ENCODE measurements at regions not wholly inside any gene's neighbourhood (a gene's known extent, or its start where the extent isn't known, plus 50 kb on each side); places are given as distances from the start of the nearest gene placed in this dataset.

GRCh38 chr6:37109714-37110499 is 60.0 kb upstream of the PIM1 start:
- DNase-seq = no peak
- Histone ChIP-seq H3K4me3 (no peak overlapping the region), H3K27ac (no peak overlapping the region), H3K27me3 (replicated peaks in 1 of 7) (no peaks in the 10 kb centered on the region), H3K36me3 (no peaks in the 10 kb centered on the region), H3K9me3 (no peaks in the 10 kb centered on the region), H3K4me1 (peaks cover 0 to 10% (median 1%) of the 10 kb centered on the region in 6 donors)
- 84 to 91% (median 90%) methylated on average over 13 of the region's 13 CpGs for WGBS, 5 donors
- intact Hi-C loops (cut with DNase I; ENCODE audit: low total_unique reads) = no loop called here
- TF ChIP-seq POLR2A (IDR thresholded peaks at IDR 0.05) = no peak
- TF ChIP-seq POLR2AphosphoS5 (IDR thresholded peaks at IDR 0.05) = no peak
- TF ChIP-seq, protein P1, sequence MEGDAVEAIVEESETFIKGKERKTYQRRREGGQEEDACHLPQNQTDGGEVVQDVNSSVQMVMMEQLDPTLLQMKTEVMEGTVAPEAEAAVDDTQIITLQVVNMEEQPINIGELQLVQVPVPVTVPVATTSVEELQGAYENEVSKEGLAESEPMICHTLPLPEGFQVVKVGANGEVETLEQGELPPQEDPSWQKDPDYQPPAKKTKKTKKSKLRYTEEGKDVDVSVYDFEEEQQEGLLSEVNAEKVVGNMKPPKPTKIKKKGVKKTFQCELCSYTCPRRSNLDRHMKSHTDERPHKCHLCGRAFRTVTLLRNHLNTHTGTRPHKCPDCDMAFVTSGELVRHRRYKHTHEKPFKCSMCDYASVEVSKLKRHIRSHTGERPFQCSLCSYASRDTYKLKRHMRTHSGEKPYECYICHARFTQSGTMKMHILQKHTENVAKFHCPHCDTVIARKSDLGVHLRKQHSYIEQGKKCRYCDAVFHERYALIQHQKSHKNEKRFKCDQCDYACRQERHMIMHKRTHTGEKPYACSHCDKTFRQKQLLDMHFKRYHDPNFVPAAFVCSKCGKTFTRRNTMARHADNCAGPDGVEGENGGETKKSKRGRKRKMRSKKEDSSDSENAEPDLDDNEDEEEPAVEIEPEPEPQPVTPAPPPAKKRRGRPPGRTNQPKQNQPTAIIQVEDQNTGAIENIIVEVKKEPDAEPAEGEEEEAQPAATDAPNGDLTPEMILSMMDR (IDR thresholded peaks at IDR 0.05 in 8 of 11, conservative IDR thresholded peaks at IDR 0.05 in 3 of 11) = no peak

- no peaks in the 10 kb centered on the region for H3K27me3 ChIP-seq (replicated peaks in 1 of 7)
- no peaks in the 10 kb centered on the region for H3K9me3 ChIP-seq
- no peak overlapping the region for H3K4me3 ChIP-seq
- peaks cover 0 to 1% (median 0%) of the 10 kb centered on the region in 6 donors for H3K4me1 ChIP-seq
- H3K27ac ChIP-seq = no peak overlapping the region
- TF ChIP-seq, protein P1 (IDR thresholded peaks at IDR 0.05 in 8 of 11, conservative IDR thresholded peaks at IDR 0.05 in 3 of 11) = no peak
- TF ChIP-seq POLR2AphosphoS5 (IDR thresholded peaks at IDR 0.05) = no peak
- no peak for TF ChIP-seq POLR2A (IDR thresholded peaks at IDR 0.05)
- intact Hi-C loops (cut with DNase I; ENCODE audit: low total_unique reads) = no loop called here
- H3K36me3 ChIP-seq = no peaks in the 10 kb centered on the region
- WGBS, 5 donors = 62 to 76% (median 69%) methylated on average over 11 of the region's 11 CpGs
- DNase-seq = no peak
Measured at GRCh38 chr6:37110500-37111461, 59.2 kb upstream of the PIM1 start.

DNA sequence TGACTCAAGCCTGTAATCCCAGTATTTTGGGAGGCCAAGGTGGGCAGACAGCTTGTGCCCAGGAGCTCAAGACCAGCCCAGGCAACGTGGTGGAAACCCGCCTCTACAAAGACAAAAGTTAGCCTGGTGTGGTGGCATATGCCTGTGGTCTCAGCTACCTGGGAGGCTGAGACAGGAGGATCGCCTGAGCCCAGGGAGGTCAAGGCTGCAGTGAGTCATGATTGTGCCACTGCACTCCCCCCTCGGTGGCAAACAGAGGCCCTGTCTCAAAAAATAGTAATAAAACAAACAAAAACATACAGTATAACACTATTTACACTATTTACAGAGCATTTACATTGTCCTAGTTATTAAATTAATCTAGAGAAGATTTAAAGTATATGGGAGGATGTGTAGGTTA is 56.0 kb upstream of the PIM1 start:
- Histone ChIP-seq H3K9me3 (no peaks in the 10 kb centered on the region), H3K4me3 (no peak overlapping the region), H3K27me3 (replicated peaks in 1 of 7) (no peaks in the 10 kb centered on the region), H3K36me3 (no peaks in the 10 kb centered on the region), H3K27ac (no peak overlapping the region), H3K4me1 (no peaks in the 10 kb centered on the region)
- TF ChIP-seq POLR2AphosphoS5 (IDR thresholded peaks at IDR 0.05) (no peak), POLR2A (IDR thresholded peaks at IDR 0.05) (no peak)
- TF ChIP-seq, protein P1 (IDR thresholded peaks at IDR 0.05 in 8 of 11, conservative IDR thresholded peaks at IDR 0.05 in 3 of 11) = no peak
- intact Hi-C loops (cut with DNase I; ENCODE audit: low total_unique reads) = no loop called here
- no peak for DNase-seq
- WGBS, 5 donors = 79 to 96% (median 91%) methylated on average over 4 of the region's 4 CpGs

DNA sequence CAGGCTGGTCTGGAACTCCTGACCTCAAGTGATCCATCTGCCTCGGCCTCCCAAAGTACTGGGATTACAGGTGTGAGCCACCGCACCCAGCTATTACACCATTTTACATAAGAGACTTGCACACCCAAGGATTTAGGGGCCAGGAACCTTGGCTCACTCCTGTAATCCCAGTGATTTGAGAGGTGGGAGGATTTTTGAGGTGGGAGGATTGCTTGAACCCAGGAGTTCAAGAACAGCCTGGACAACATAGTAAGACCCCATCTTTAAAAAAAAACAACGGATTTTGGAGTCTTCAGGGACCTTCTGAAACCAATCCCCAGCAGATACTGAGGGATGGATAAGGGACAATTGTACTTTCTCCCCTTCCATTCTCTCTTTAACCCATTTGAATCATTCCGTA is 55.3 kb upstream of the PIM1 start:
- Histone ChIP-seq H3K4me3 (no peak overlapping the region), H3K4me1 (no peaks in the 10 kb centered on the region), H3K36me3 (no peaks in the 10 kb centered on the region), H3K27me3 (replicated peaks in 1 of 7) (no peaks in the 10 kb centered on the region), H3K27ac (no peak overlapping the region), H3K9me3 (no peaks in the 10 kb centered on the region)
- WGBS, 5 donors = 91 to 95% (median 93%) methylated on average over 4 of the region's 4 CpGs
- intact Hi-C loops (cut with DNase I; ENCODE audit: low total_unique reads) = no loop called here
- no peak for DNase-seq
- TF ChIP-seq POLR2A (IDR thresholded peaks at IDR 0.05) = no peak
- TF ChIP-seq, protein P1 (IDR thresholded peaks at IDR 0.05 in 8 of 11, conservative IDR thresholded peaks at IDR 0.05 in 3 of 11) = no peak
- no peak for TF ChIP-seq POLR2AphosphoS5 (IDR thresholded peaks at IDR 0.05)
